Right forelimb (tissue), 1 donor: ENCODE measurements at regions not wholly inside any gene's neighbourhood (a gene's known extent, or its start where the extent isn't known, plus 50 kb on each side); places are given as distances from the start of the nearest gene placed in this dataset.

Experiments
- DNase-seq: peaks from one replicate; pipeline ENCODE4 v3.0.0-alpha.2; 2018

DNA sequence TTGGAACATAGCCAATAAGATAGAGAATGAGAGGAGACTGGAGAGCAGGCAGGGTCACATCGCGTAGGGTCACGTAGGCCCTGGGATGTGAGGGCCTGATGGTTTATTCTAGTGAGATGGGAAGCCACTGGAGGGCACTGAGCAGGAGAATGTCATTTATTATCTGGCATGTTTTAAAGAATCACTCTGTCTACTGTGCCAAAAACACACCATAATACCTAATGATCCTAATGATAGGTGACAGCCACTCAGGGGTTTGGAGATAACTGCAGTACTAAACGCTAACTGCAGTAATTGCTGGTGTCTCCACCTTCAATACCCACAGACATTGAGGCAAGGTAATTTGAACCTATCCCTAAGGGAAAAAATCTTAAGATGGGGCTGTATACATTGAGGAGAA lies 185.4 kb downstream of the TTLL7 start:
- DNase-seq = no peak

- DNase-seq = no peak
Measured at GRCh38 chr1:83810144-83810543, 188.8 kb downstream of the TTLL7 start.

- DNase-seq = no peak
Measured at GRCh38 chr1:83808536-83808935, 190.4 kb downstream of the TTLL7 start.

- no peak for DNase-seq
Measured at GRCh38 chr1:83807821-83808220, 191.1 kb downstream of the TTLL7 start.

- DNase-seq = no peak
Measured at GRCh38 chr1:83807231-83807630, 191.7 kb downstream of the TTLL7 start.

GRCh38 chr1:83805921-83806320 lies 193.0 kb downstream of the TTLL7 start:
- no peak for DNase-seq

- no peak for DNase-seq
Measured at GRCh38 chr1:83802460-83803152, 196.3 kb downstream of the TTLL7 start.

GRCh38 chr1:83802023-83802422 lies 196.9 kb downstream of the TTLL7 start:
- DNase-seq = no peak

DNA sequence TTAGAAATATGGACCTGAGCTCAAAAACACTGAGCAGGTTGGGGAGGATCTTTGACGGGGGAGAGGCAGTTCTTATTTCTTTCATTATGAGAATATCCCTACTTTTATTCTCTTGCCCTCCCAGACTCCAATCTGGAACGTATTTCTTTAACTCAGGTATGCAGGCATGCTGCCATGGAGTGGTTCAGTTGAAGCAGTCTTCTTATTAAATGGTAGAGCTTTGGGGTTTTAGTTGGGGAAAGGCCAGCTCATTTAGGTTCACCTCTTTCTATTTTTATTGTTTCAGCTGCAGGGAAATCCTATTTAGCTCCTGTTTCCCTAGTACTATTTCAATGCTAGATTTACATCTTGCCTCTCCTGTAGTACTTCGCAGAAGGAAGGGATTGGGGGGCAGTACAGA lies 198.9 kb downstream of the TTLL7 start:
- no peak for DNase-seq

GRCh38 chr1:83799594-83799993 lies 199.3 kb downstream of the TTLL7 start:
- DNase-seq = no peak

- DNase-seq = no peak
Measured at GRCh38 chr1:83798965-83799364, 200.0 kb downstream of the TTLL7 start.

DNA sequence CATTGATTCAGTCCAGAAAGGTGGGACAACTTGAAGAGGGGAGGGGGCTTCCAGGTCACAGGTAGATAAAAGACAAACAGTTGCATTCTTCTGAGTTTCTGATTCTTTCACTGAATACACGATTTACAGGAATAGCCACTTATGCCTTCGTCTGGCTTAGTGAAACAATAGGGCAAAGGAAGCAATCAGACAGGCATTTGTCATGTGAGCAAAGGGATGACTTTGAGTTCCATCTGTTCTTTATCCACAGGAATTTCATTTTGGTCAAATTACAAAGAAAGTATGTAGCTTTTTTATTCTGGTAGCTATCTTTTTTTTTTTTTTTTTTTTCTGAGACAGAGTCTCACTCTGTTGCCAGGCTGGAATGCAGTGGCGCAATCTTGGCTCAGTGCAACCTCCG lies 202.5 kb downstream of the TTLL7 start:
- DNase-seq = no peak

DNA sequence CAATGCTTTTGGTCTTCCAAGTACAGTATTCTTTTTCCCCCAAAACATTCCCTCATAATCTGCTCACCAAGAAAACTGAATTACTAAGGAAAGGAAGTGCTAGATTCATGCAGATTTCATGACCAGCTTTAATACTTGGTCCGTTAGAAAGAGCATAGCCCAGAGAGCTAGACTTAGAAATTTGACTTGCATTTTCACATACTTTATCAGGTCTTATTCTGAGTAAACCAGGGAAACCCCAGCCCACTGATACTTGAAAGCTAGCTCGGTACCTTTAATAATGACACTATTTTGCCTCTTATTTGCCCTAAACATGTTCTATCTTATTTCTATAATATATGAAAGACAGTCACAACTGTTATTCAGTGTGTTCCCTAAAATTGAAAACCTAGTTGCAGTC lies 204.5 kb downstream of the TTLL7 start:
- no peak for DNase-seq

- DNase-seq = no peak
Measured at GRCh38 chr1:83791821-83792437, 207.0 kb downstream of the TTLL7 start.

- DNase-seq = no peak
Measured at GRCh38 chr1:83790446-83790845, 208.5 kb downstream of the TTLL7 start.

DNA sequence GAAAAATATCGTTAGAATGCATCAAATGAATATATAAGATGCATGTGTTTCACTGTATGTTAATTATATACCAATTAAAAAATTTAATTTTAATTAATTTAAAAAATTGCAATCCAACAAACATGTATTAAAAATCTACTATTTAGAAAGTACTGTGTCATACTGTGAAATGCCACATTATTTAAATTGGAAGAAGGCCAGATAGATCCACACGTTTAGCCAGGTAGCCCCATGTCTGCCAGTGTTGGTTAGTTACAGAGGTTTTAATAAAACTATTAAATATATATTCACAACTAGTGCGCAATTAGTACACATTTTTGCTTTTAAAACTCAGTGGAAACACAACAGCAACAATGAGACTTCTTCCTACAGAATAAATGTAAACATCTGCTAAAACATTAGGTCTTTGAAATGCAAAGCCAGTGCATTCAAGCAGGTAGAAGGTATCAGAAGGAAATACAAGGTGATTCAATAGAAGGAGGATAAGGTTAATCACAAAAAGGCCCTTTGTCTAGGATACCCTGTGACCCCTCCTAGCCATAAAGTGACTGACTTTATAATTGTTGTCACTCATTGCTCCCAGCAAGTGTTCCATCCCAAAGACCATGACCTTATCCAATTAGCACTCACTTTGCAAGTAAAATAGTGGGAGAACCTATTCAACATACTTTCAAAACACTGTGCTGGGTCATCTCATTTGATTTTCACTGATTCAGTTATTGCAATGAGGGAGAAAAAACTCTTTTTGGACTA lies 211.5 kb downstream of the TTLL7 start:
- no peak for DNase-seq

GRCh38 chr1:83781667-83782066 lies 217.3 kb downstream of the TTLL7 start:
- DNase-seq = no peak

- DNase-seq = no peak
Measured at GRCh38 chr1:83779565-83779964, 219.4 kb downstream of the TTLL7 start.

DNA sequence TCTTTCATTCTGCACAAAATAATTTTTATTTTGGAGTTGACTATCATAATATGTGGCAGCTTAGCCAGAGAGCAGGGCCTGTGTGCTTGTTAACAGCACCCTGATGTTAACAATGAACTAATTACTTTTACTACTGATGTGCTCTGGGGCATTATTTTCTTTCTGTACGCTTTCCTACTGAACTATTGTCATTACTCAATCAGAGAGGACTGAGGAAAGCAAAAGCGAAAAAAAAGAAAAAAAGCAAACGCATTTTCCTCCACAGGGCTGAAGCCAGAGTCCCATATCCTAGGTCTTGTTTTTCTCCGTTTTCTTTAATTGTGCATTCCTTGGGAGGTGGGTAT lies 221.2 kb downstream of the TTLL7 start:
- no peak for DNase-seq

GRCh38 chr1:83776913-83777757 lies 221.8 kb downstream of the TTLL7 start:
- DNase-seq = no peak

DNA sequence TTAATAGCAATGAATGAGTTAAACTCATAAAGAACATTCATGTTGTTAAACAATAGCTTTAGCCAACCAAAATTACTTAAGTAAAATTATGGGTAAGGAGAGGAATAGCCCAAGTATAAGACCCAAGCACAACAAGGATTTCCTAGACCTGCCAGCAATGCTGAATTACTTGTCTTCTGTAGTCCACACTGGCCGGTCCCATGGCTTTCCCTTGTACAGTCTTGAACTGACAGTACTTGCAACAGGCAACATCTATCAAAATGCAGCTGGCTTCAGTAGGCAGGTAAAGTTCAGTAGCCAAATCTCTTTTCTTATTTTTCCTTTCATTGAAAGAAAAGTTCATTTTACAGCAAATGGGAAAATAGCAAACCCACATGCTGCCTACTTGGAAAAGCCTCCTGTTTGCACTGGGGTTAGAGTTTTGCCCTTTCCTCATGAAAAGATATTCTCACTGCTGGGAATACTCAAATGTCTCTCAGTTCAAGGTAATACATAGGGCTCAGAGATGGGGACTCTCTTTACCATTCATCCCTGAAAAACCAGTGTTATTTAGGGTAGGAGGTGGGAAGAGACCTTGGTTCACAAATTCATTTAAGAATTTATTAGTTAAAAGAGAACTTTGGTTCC lies 222.8 kb downstream of the TTLL7 start:
- DNase-seq = no peak

DNA sequence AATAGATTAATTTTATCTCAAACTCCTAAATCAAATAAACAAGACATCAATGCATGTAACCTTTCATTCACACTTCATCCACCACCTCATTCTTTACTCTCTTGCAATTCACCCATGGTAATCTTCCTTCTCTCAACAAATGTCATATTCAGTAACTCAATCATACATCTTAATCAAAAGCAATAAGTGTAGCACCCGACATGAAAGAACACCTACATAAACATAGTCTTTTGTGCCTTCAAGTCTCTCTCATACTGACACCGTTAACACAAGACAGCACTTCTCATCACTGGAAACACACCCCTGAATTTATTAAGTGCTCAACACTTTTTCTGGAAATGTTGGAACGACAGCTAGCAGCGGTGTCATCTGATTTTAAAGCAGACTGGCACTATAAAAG lies 225.9 kb downstream of the TTLL7 start:
- no peak for DNase-seq

DNA sequence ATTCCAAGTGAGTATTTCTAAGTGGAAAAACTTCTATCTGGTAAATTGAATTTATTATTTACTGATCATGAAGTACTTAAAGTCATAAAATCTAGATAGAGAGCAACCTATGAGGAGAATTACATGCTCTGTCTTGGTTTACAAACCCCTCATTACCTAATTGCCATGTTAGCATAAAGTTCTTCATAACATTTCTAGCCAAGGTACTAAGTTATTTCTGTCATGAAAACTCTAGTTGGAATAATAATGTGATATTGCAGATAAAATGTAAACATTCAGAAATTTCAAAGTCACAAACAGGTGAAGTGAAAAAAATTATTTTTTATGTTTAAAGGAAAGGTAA lies 228.6 kb downstream of the TTLL7 start:
- DNase-seq = no peak
